HG03097 (cell line): ENCODE measurements at regions not wholly inside any gene's neighbourhood (a gene's known extent, or its start where the extent isn't known, plus 50 kb on each side); places are given as distances from the start of the nearest gene placed in this dataset.
"Not testable (repeated sequence)": the region's sequence is repeated elsewhere in the genome, so short reads cannot be mapped to it uniquely, and the experiment has no call there.

ENCODE experiments used
- ATAC-seq: cut with Tn5 transposase; IDR thresholded peaks from one replicate; pipeline ENCODE4 v1.9.1; 2021; ENCODE audit not compliant: unreplicated experiment, low FRiP score

DNA sequence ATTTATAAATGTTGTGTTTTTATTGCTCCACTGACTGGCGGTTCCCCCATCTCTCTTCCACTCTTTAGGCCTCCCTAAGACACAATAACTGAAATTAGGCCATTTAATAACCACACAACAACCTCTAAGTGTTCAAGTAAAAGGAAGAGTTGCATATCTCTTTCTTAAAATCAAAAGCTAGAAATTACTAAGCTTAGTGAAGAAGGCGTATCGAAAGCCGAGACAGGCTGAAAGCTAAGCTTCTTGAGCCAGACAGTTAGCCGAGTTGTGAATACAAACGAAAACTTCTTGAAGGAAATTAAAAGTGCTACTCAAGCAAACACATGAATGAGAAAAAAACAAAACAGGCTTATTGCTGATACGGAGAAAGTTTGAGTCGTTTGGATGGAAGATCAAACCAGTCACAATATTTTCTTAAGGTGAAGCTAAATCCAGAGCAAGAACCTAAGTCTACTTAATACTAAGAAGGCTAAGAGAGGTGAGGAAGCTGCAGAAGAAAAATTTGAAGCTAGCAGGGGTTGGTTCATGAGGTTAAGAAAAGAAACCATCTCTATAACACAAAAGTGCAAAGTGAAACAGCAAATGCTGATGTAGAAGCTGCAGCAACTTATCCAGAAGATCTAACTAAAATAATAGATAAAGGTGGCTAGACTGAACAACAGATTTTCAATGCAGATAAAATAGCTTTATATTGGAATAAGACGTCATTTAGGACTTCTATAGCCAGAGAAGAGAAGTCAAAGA lies 194.0 kb upstream of the TTC29 start:
- ATAC-seq = no peak

GRCh38 chr4:147151763-147152162 lies 206.1 kb upstream of the TTC29 start:
- no peak for ATAC-seq

DNA sequence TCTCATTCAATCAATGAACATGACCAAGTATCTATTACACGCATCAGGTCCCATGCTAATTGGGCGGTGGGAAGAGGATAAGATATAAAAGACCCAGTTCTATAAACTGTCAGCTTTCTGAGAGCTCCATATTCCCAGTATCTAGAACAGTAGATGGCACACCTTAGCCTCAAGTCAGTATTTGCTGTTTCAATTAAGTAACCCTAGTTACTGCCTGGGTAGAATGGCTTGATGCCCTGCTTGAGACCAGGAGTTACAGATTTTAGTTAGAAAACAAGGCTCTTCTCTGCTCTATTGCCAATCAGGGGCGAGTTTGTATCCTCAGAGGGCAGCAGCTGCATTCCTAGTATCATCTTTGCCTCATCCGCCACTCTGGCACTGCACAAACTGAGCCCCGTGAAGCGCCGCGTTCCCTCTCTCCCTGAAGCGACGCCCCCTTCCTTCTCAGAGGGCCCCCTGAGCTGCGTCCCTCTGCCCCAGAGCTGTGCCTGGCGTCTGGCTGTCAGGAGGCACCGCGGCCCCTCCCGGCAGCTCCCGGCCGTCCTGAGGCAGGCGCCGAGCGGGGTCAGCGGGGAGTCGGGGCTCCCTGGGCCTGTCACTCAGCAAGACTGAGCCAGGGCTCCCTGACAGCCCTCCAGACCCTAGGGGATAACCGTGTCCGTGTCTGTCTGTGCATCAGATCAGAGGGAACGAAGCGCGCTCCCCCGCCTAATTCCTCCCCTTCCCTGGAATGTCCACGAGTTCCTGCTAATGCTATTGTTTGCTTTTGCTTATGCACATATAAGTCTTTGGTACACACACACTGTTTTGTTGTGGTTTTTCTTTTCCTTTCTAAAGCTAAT lies 212.4 kb upstream of the TTC29 start:
- ATAC-seq = no peak

DNA sequence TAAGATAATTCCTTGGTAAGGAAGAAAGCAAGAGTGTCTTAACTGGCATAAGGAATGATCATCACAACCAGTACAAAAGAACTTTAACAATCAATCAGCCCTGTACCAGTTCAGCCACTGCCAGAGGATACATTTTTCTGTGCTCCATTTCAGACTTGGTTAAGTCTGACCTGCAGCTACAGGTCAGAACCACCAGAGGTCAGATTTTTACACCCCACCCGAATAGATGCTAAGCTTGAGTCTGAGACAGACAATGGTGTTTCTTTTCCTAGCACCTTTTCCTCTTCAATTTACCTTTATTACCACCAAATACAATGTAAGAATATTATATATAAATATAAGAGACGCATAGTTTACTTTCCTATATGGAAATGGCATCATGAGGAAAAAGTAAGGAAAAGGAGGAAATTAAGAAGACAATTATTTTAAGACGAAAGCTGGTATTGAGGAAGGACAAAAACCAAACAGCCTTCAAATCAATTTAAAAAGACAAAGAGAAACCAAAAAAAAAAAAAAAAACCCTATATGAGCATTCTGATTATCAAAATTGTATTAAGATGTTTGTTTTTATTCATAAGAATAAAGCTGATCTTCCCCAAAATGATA lies 215.3 kb upstream of the TTC29 start:
- peak; percentile 90 for ATAC-seq

- ATAC-seq = no peak
Measured at GRCh38 chr4:147163311-147163710, 217.6 kb upstream of the TTC29 start.

DNA sequence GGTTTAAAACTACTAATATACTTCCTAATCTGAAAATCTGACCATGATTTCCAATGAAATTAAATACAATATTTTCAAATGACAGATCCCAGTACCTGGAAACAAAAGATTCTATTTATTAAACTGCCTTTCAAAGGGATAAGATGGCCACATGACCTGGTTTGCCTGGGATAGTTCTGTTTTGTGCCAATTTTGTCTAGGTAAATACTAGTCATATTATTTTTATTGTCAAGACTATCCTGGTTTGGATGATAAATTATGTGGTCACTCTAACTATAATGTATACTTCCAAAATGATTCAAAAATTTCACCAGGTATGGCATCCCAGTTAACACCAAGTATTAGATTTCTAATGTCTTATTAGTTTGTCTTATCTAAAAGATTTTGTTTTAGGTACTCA lies 222.5 kb upstream of the TTC29 start:
- not testable (repeated sequence) for ATAC-seq

DNA sequence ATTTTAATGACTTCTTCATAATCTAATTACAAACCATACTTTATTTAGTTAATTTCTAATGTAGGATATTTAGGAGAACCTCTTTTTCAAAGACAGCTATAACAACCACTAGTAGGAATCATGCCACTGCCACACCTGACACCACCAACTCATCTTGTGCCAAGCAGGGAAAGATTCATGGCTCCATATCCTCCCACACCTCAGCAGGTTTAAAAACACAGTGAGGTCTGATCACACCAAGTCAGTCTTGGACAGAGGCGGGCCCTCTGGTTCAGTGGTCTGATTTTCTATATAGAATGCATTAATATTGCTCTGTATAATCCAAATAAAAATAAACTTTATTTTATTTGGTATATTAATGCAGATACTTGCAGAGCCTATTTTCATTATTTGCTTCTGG lies 227.7 kb upstream of the TTC29 start:
- no peak for ATAC-seq

DNA sequence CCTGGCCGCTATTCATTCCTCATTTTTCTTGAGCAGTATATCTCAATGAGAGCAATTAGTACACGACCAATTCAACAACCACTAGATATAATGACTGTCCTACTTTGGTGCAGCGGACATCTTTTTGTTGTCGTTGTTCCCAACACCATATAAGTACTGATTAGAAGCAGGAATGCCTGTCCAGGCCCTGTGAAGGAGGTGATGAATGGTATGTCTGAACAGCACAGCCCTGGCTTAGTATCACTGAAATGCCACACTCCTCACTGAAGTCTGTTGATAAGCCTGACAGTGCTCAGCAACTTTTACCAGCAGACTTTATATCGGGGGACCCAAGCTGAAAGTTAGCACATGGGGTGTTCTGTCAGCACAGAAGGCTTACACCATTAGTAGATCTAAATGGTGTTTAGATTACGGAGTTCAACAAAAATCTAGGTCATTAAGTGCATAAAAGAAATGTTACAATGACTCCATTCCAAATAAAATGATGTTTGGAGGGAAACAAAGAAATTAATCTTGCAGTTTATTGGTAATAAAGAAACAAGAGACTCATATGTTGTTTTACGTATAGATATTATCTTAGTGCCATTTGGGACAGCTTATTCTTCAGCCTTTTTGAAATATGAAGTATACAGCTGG lies 228.3 kb upstream of the TTC29 start:
- no peak for ATAC-seq

- no peak for ATAC-seq
Measured at GRCh38 chr4:147174591-147174990, 228.9 kb upstream of the TTC29 start.

GRCh38 chr4:147175460-147176025 lies 229.9 kb upstream of the TTC29 start:
- no peak for ATAC-seq

GRCh38 chr4:147182041-147182440 lies 236.4 kb upstream of the TTC29 start:
- ATAC-seq = no peak

GRCh38 chr4:147192679-147193078 lies 247.0 kb upstream of the TTC29 start:
- no peak for ATAC-seq

DNA sequence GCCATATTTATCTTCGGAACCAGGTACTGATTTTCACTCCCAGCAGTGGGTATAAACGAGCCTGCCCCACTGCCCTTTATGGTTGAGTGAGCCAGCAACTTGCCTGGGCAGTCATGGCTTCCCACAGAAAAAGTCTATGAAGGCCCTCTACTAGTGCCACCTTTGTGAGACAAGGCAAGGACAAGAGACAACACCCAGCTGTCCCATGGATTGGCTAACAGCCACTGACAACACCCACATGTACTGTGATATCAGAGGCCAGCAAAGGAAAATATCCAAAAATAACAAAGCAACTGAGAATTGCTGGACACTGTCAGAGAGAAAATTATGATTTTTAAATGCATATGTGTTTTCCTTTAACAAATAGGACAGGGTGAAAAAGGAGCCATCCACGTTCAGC lies 248.4 kb upstream of the TTC29 start:
- no peak for ATAC-seq

DNA sequence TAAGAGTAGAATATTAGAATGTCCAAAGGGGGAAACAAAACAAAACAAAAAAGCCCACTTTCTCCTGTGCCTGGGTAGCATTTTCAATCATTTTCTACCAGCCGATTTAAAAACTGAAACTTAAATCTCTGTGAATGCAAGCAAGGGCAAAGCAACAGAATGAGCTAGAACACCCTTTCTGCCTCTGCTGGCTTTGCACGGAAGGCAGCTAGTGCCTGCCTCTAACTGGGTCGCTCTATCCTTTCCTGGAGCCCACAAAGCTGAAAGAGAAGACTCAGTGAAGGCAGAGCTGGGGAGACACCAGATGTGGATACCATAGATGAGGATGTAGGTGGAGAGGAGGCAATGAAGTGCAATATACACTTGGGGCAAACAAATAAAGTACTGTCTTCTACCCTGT lies 248.9 kb upstream of the TTC29 start:
- ATAC-seq = no peak

- no peak for ATAC-seq
Measured at GRCh38 chr4:147195386-147195785, 249.7 kb upstream of the TTC29 start.

GRCh38 chr4:147198411-147199051 lies 252.9 kb upstream of the TTC29 start:
- no peak for ATAC-seq

DNA sequence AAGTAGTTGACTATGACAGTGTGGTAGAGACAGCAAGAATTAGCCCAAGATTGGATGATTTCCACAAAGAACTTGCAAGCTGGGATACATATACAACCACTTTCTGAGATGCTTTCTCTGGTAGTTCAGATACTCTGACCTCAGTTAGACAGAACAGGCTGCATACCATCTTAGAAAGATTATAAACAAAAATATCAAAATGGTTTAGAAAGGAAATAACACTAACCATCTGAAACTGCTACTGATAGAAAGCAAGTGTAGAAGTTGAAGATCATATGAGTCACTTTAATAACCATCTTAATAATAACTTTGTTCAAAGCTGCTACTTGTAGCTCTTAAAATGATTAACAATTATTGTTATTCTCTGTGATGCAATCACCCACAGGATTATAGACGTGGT lies 255.4 kb upstream of the TTC29 start:
- no peak for ATAC-seq

DNA sequence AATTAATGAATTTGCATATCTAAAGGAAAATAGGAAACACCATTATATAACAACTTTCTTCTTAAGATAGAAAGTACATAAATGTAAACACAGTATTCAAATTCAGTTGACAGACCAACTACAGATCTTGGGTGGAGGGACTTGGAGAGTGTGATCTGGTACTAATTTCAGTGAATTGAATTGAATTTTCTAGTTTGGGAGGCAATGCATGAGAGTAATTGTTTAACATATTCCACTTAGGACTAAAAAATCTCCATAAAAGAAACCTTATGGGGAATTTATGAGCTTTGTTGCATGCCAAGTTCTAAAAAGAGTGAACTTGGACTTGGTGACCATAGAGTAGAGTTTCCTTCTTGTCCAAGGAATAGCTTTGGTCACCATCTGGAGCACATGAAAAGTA lies 261.1 kb upstream of the TTC29 start:
- no peak for ATAC-seq

- no peak for ATAC-seq
Measured at GRCh38 chr4:147207911-147208310, 262.2 kb upstream of the TTC29 start.

GRCh38 chr4:147217655-147218054 lies 263.2 kb upstream of the EDNRA start:
- no peak for ATAC-seq
